ENCODE measurements at regions not wholly inside any gene's neighbourhood (a gene's known extent, or its start where the extent isn't known, plus 50 kb on each side); places are given as distances from the start of the nearest gene placed in this dataset.
A peak's percentile ranks its signal among the peaks of the same experiment; 100 is the strongest.
"Not testable (repeated sequence)": the region's sequence is repeated elsewhere in the genome, so short reads cannot be mapped to it uniquely, and the experiment has no call there.

GRCh38 chr3:187889106-187889505, 143.8 kb upstream of the BCL6 start (continued):
- TF ChIP-seq, protein P1, sequence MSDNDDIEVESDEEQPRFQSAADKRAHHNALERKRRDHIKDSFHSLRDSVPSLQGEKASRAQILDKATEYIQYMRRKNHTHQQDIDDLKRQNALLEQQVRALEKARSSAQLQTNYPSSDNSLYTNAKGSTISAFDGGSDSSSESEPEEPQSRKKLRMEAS (IDR thresholded peaks at IDR 0.05) = no peak
- TF ChIP-seq EZH2phosphoT487 (IDR thresholded peaks at IDR 0.05; ENCODE audit: borderline replicate concordance) (no peak), EZH2 (IDR thresholded peaks at IDR 0.05) (no peak)

DNA sequence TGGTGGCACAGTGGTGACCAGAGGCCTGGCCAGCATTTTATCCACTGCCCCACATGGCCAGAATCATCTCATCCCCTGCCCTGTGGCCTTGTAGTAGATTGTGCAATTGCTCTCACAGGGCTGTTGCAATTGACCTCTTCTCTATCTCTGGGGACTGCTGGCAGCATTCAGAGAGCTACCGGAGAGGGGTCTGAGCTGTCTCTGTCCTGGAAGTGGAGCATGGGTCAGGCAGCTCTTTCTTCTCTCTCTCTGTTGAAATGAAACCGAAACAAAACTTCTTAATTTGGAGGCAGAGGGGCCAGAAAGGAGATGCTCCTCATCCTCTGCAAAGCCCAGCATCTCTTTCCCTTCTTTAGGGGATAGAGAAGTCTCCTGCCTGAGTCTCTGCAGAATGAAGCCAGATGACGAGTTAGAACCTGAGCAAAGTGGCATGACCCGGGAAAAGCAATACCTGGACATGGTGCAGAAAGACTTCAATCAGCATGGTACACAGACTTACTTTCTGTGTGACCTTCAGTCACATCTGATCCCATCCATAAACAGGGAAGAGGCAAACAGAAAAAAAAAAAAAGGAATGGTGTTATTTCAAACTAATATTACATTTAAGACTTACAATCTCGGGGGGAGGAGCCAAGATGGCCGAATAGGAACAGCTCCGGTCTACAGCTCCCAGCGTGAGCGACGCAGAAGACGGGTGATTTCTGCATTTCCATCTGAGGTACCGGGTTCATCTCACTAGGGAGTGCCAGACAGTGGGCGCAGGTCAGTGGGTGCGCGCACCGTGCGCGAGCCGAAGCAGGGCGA, 144.5 kb upstream of the BCL6 start:
- peak overlapping the region; percentile 83 for H3K27ac ChIP-seq (ENCODE audit: low read depth, low read length)
- intact Hi-C loops (cut with micrococcal nuclease) = no loop called here
- peaks cover 0 to 9% of the 10 kb centered on the region in 2 experiments; a peak in 2 of 4 replicates for H3K4me1 ChIP-seq (ENCODE audit: control insufficient read depth in 1 of 2, insufficient read depth in 2 of 2, low read length in 2 of 2)
- no peaks in the 10 kb centered on the region for H3K36me3 ChIP-seq (ENCODE audit: control insufficient read depth in 1 of 2, insufficient read depth in 2 of 2, low read length in 2 of 2)
- BruUV-seq (replicated peaks) = TSS peak; percentile 55
- peak overlapping the region; percentile 95 for H3K4me2 ChIP-seq (ENCODE audit: low read length)
- H3K4me3 ChIP-seq (replicated peaks in 1 of 2; ENCODE audit: low read depth in 1 of 2, low read length in 2 of 2) = peak overlapping the region; percentile 62 to 67
- DNase-seq (ENCODE audit: low read depth, low spot score) (peak; percentile 13), ATAC-seq (peak; percentile 76)
- no peaks in the 10 kb centered on the region; the same call in 1 of the 2 replicates for H3K79me2 ChIP-seq (ENCODE audit: insufficient read depth, low read length)
- H3K9me3 ChIP-seq (ENCODE audit: control insufficient read depth in 1 of 2, insufficient read depth in 1 of 2, low read depth in 1 of 2, low read length in 2 of 2) = no peaks in the 10 kb centered on the region
- peak; percentile 47; the same call in 1 of the 2 replicates for TF ChIP-seq CEBPB (IDR thresholded peaks at IDR 0.05; ENCODE audit: low read depth)
- TF ChIP-seq FOSL1 (IDR thresholded peaks at IDR 0.05; ENCODE audit: low read depth) = no peak
- ChIA-PET POLR2A (no interaction called here), RAD21 (ENCODE audit: low non-redundant PET in 1 of 2, low total read pairs in 2 of 2, uncharacterized antibody in 2 of 2, unreplicated experiment in 2 of 2) (no interaction called here), CTCF (no interaction called here)
- H3K27me3 ChIP-seq (ENCODE audit: insufficient read depth, low read length) = no peaks in the 10 kb centered on the region
- H2AFZ ChIP-seq (ENCODE audit: low read depth, low read length, poor library complexity, severe bottlenecking) = peak overlapping the region; percentile 93
- H3K9me2 ChIP-seq (ENCODE audit: insufficient read depth) = no peaks in the 10 kb centered on the region
- peak overlapping the region; percentile 64 for H3K9ac ChIP-seq (ENCODE audit: low read length)
- H4K20me1 ChIP-seq (ENCODE audit: insufficient read depth) = no peaks in the 10 kb centered on the region

- POLR2A ChIA-PET = not testable (repeated sequence)
Observed at GRCh38 chr3:187890405-187890752, 145.1 kb upstream of the BCL6 start.

More at GRCh38 chr3:187890405-187890752, 145.1 kb upstream of the BCL6 start:
- H4K20me1 ChIP-seq (ENCODE audit: insufficient read depth); H3K36me3 ChIP-seq (ENCODE audit: control insufficient read depth in 1 of 2, insufficient read depth in 2 of 2, low read length in 2 of 2); CTCF ChIA-PET; H3K9me3 ChIP-seq (ENCODE audit: control insufficient read depth in 1 of 2, insufficient read depth in 1 of 2, low read depth in 1 of 2, low read length in 2 of 2); intact Hi-C loops (cut with micrococcal nuclease); H3K4me1 ChIP-seq (ENCODE audit: control insufficient read depth in 1 of 2, insufficient read depth in 2 of 2, low read length in 2 of 2); H3K9me2 ChIP-seq (ENCODE audit: insufficient read depth); H3K79me2 ChIP-seq (ENCODE audit: insufficient read depth, low read length); H3K27me3 ChIP-seq (ENCODE audit: insufficient read depth, low read length); RAD21 ChIA-PET (ENCODE audit: low non-redundant PET in 1 of 2, low total read pairs in 2 of 2, uncharacterized antibody in 2 of 2, unreplicated experiment in 2 of 2); H2AFZ ChIP-seq (ENCODE audit: low read depth, low read length, poor library complexity, severe bottlenecking): not testable (repeated sequence)
- ATAC-seq = peak; percentile 73
- TSS peak; percentile 41 for BruUV-seq (replicated peaks)
- peak overlapping the region; percentile 83 for H3K27ac ChIP-seq (ENCODE audit: low read depth, low read length)
- H3K9ac ChIP-seq (ENCODE audit: low read length) = peak overlapping the region; percentile 64
- peak; percentile 22 for DNase-seq (ENCODE audit: low read depth, low spot score)
- peak; percentile 58 for TF ChIP-seq YY1 (IDR thresholded peaks at IDR 0.05; ENCODE audit: extremely low read depth, insufficient replicate concordance, low read depth, low read length)
- peak overlapping the region; percentile 95 for H3K4me2 ChIP-seq (ENCODE audit: low read length)
- peak overlapping the region; percentile 62 to 67 for H3K4me3 ChIP-seq (replicated peaks in 1 of 2; ENCODE audit: low read depth in 1 of 2, low read length in 2 of 2)

All from HCT116 (cell line).